ENCODE measurements at regions not wholly inside any gene's neighbourhood (a gene's known extent, or its start where the extent isn't known, plus 50 kb on each side); places are given as distances from the start of the nearest gene placed in this dataset.
A peak's percentile ranks its signal among the peaks of the same experiment; 100 is the strongest.

GRCh38 chr14:58749066-58749669 is 111.4 kb downstream of the DACT1 start:
- peak in 1 of 3 donors; percentile 44 for TF ChIP-seq POLR2AphosphoS5 (IDR thresholded peaks at IDR 0.05)
- TF ChIP-seq POLR2A (IDR thresholded peaks at IDR 0.05): no peak
- TF ChIP-seq CTCF (IDR thresholded peaks at IDR 0.05 in 8 of 11, conservative IDR thresholded peaks at IDR 0.05 in 3 of 11): no peak
